HG02973 (cell line): ENCODE measurements at regions not wholly inside any gene's neighbourhood (a gene's known extent, or its start where the extent isn't known, plus 50 kb on each side); places are given as distances from the start of the nearest gene placed in this dataset.
"Not testable (repeated sequence)": the region's sequence is repeated elsewhere in the genome, so short reads cannot be mapped to it uniquely, and the experiment has no call there.

ENCODE experiments used
- ATAC-seq: cut with Tn5 transposase; IDR thresholded peaks from one replicate; pipeline ENCODE4 v1.9.1; 2021; ENCODE audit warnings: moderate library complexity; ENCODE audit not compliant: unreplicated experiment

DNA sequence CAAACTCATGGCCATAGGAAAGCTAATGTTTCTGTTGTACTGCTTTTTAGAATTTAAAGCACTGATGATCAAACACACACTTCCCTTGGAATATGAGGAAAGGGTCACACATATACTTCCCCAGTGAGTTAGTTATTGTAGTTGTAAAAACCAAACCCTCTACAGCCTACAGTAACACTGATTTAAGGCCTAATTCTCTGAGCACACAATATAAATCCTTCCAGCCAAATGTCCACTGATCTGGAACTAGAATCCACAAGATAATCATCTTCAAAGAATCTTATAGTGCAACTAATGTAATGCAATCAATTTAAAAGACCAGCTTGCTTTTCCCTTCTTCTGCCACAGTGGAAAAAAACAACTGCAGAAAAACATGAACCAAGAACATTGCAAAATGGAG is 219.3 kb downstream of the CAAP1 start:
- ATAC-seq = no peak

DNA sequence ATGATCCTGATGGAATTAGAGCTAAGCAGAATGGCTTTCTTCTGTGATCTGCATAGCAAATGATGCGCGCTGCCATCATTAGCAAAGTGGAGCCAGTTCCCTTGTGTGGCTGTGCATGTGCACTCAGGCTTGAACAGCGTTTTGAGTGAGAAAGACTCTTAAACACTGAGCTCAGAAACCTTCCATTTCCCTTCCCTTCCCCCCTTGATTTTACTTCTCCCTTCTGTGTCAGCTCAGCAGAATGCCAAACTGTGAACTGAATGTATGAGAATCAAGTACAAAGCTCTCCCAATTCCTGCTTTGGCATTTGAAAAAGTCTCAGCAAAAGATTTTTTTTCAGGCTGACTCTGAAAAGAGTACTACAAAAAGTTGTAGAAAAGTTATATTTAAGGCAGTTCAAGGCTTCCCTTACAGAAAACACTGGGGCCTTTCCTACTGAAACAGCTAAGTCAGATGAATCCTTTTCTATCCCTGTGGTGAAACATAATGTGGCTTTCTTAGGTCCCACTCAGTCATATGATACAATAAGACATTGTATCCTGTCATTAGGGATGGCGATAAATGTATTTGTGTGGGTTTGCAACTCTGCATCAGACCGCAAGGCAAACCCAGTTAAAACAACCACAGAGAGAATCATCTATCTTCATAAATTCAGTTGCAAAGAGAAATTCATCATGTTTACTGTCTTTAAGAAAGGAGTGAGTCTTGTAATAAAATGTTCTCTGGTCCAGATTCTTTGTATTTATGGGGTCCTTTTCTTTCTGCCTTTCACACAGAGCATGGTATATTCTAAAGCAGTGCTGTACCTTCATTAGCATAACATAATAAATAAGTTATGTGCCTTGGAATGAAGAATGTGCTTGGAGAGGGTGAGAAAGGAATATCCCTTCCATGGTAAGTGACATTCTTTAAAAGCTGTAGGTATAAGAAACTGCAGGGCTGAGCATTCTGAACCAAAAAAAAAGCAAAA is 222.6 kb downstream of the CAAP1 start:
- ATAC-seq = no peak

- no peak for ATAC-seq
Measured at GRCh38 chr9:26667882-26668281, 224.7 kb downstream of the CAAP1 start.

- no peak for ATAC-seq
Measured at GRCh38 chr9:26665666-26666065, 226.9 kb downstream of the CAAP1 start.

GRCh38 chr9:26664087-26664773 is 228.4 kb downstream of the CAAP1 start:
- ATAC-seq = not testable (repeated sequence)

DNA sequence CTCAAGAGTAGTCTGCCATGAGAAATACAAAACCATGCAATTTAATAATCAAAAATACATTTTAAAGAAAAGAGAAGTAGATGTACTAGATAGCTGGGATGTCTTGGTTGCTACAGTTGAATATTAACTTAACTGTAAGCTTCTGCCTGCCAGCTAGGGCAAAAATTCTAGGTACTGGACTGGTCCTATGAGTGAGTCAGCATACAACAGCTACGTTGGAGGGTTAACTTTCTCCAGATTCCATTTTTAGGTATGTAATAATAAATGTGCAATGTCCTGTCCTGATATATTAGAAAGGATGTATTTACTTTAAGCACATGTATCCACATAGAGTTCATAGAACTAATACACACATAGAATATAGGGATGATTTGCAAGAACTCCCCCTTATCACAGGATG is 230.1 kb downstream of the CAAP1 start:
- ATAC-seq = no peak

- ATAC-seq = no peak
Measured at GRCh38 chr9:26658476-26658875, 234.1 kb downstream of the CAAP1 start.

DNA sequence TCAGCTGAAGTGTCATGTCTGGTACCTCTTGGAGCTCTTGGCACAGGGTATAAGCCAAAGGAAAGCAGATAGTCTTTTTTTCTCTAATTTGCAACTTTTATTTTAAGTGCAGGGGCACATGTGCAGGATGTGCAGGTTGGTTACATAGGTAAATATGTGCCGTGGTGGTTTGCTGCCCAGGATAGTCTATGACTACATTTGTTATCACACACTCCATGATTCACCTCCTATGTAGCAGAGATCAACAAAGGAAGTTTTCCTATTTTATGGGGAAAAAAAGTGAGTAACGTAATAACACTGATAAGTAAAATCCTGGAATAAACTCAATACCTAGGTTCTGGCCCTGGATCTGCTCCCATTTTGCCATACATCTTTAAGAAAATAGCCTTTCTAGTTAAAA is 234.6 kb downstream of the CAAP1 start:
- ATAC-seq = no peak

GRCh38 chr9:26656003-26656870 is 236.4 kb downstream of the CAAP1 start:
- ATAC-seq = no peak

DNA sequence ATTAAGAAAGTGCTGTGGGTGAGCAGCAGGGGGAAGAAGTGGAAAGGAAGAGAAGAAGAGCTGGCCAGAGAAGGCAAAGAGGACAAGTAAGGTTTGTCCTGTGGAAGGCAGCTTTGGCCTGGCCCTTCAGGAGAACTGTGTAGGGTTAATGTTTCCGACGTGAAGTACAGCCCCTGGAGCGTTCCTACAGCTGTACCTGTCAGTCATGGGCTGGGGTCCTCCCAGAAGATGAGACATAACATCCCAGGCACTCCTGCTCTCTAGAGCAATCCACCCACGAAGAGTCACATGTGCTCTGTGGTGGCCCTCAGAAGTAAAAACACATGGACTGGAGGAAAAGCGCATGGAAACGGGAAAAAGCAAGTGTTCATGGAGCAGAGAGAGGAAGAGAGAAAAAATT is 237.4 kb downstream of the CAAP1 start:
- ATAC-seq = no peak

DNA sequence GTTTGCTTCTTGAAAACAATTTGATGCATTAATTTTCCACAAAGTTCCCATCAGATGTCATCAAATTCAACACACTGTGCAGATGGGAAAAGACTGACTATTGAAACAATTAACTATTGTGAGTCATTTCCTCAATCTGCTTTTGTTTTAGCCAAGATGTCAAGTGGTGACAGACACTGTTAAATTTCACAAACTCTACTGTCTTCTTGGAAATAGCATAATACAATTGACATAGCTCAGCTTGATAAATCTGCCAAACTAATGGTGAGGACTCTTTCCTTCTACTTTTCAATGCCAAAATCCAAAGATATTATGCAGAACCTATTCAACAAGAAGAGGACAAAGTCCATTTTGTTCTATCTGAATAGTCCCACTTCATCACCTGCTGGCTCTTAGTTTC is 242.3 kb downstream of the CAAP1 start:
- ATAC-seq = no peak

GRCh38 chr9:26643826-26644225 is 248.8 kb downstream of the CAAP1 start:
- ATAC-seq = no peak

- ATAC-seq = no peak
Measured at GRCh38 chr9:26639761-26640160, 252.8 kb downstream of the CAAP1 start.

GRCh38 chr9:26637101-26637500 is 255.5 kb downstream of the CAAP1 start:
- ATAC-seq = no peak

DNA sequence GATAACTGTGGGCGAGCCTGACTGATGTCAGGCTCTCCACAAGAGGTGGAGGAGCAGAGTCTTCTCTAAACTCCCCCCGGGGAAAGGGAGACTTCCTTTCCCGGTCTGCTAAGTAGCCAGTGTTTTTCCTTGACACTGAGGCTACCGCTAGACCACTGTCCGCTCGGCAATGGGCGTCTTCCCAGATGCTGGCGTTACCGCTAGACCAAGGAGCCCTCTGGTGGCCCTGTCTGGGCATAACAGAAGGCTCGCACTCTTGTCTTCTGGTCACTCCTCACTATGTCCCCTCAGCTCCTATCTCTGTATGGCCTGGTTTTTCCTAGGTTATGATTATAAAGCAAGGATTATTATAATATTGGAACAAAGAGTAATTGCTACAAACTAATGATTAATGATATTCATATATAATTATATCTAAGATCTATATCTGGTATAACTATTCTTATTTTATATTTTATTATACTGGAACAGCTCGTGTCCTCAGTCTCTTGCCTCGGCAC is 278.7 kb downstream of the CAAP1 start:
- ATAC-seq = not testable (repeated sequence)

- no peak for ATAC-seq
Measured at GRCh38 chr9:26612211-26612610, 280.4 kb downstream of the CAAP1 start.

DNA sequence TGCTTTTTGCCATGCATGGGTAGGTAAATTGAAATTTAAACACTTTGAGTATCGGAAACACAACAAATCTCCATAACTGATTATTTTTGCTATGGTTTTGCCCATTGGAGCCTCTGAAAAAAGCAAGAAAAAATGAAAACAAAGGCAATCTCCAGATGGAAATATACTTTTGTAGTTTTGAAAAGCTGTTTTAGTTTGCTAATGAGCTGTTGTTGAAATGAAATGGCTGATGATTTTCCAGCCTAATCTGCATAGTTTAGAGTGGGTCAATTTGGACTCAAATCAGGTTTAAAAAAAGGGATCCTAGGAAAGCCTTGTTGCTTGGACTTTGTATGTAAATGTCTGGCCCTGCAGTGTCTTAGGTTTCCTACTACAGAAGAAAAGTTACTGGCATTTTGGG is 285.8 kb downstream of the CAAP1 start:
- no peak for ATAC-seq

GRCh38 chr9:26605367-26605766 is 287.2 kb downstream of the CAAP1 start:
- no peak for ATAC-seq

- ATAC-seq = no peak
Measured at GRCh38 chr9:26604076-26604662, 288.4 kb downstream of the CAAP1 start.

- ATAC-seq = no peak
Measured at GRCh38 chr9:26603617-26604016, 289.0 kb downstream of the CAAP1 start.
